ENCODE measurements at regions not wholly inside any gene's neighbourhood (a gene's known extent, or its start where the extent isn't known, plus 50 kb on each side); places are given as distances from the start of the nearest gene placed in this dataset.
A peak's percentile ranks its signal among the peaks of the same experiment; 100 is the strongest.

- TF ChIP-seq JUN (IDR thresholded peaks at IDR 0.05; ENCODE audit: borderline replicate concordance, insufficient read depth, insufficient read length, low read depth) (peak; percentile 18), POLR2A (IDR thresholded peaks at IDR 0.05; ENCODE audit: low read depth, low read length) (no peak), POLR2AphosphoS5 (IDR thresholded peaks at IDR 0.05; ENCODE audit: insufficient read depth, low read depth, low read length) (no peak)
These were observed 165.9 kb upstream of the CDYL start for GRCh38 chr6:4610256-4610655.
